Lung microvascular endothelial cell (primary cell): ENCODE measurements at regions not wholly inside any gene's neighbourhood (a gene's known extent, or its start where the extent isn't known, plus 50 kb on each side); places are given as distances from the start of the nearest gene placed in this dataset.
"Not testable (repeated sequence)": the region's sequence is repeated elsewhere in the genome, so short reads cannot be mapped to it uniquely, and the experiment has no call there.

ENCODE experiments used
- DNase-seq, 2 donors: peaks; one replicate each; pipeline versions ENCODE4 v3.0.0 to v3.0.0-alpha.2; 2010; ENCODE audit warnings: low read depth in 2 of 2

GRCh38 chr17:54191261-54191660, 368.5 kb downstream of the KIF2B start:
- no peak for DNase-seq

DNA sequence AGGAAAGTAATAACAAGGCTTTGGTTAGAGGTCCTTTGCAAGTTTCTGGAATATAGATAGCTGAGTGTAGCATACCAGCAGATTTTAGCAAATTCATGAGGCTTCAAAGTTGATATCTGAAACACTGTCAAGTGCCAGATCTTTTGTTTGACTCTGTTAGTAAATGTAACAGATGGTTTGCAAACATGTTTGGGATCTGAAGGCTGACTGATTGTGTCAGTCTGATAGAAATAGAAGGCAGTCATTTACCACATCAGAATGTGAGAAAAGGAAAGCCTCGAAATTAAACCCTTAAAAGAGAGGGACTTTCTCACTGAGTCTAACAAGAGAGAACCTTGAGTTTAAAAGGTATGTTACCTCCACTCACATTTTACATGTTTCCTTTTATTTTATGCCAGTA, 371.5 kb downstream of the KIF2B start:
- DNase-seq = no peak

DNA sequence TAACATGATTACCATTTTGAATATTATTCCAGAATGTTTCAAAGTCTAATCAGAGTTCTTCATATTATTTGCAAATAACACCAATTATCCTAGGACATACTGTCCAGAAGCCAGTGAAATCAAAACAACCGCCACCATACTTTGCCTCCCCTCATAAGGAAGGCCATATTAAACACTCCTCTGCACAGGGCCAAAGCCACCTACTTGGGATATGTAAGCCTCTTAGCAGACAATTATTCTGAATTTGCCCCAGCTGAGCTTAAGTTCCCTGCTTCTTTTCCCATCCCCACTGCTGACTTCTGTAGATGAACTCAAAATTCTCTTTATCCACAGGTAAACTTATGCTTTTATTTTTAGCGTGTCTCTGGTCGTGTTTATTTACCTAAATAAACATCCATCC, 374.0 kb downstream of the KIF2B start:
- DNase-seq = no peak

- not testable (repeated sequence) for DNase-seq
Measured at GRCh38 chr17:54201380-54201779, 378.7 kb downstream of the KIF2B start.

- DNase-seq = no peak
Measured at GRCh38 chr17:54220829-54221228, 398.1 kb downstream of the KIF2B start.

- no peak for DNase-seq
Measured at GRCh38 chr17:54221499-54221898, 398.8 kb downstream of the KIF2B start.

- DNase-seq = no peak
Measured at GRCh38 chr17:54235571-54235970, 412.8 kb downstream of the KIF2B start.

GRCh38 chr17:54237911-54238515, 415.3 kb downstream of the KIF2B start:
- DNase-seq = no peak

DNA sequence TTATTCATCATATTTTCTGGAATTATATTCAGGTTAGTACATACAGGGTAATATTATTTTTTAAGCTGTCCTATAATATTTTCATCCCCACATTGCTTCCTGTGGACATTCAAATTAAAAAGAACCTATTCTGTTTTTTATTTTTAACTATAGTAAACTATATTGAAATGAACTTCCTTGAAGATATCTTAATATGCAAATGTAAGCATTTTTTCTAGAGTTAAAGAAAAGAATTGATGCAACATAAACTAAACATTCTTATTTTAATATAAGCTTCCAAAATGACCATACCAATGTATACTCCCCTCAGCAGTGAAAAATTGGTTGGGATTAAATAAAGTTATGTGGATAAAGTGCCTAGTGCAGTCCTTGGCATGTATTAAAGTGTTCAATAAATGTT, 416.6 kb downstream of the KIF2B start:
- no peak for DNase-seq

GRCh38 chr17:54255696-54256095, 433.0 kb downstream of the KIF2B start:
- no peak for DNase-seq

DNA sequence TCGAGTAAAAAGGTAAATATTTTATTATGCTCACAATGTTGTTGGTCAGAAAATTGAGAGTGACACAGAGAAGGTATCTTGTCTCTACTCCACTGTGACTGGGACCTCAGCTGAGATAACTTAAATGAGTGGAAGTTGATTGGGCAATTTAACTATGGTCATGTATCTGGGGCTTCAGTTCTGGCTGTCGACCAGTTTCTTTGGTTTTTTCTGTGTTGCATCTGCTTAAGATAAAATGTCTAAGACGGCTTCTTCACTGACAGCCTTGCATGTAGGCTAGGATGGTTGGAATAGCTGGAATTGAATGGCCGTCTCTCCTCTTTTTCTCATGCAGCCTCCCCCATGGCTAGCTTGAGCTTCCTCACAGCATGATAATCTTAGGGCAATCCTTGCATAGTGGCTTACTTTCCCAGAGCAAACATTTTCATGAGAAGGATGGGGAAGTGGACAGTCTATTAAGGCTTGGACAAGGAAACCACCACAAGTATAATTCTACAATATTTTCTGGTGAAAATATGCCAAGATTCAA, 433.7 kb downstream of the KIF2B start:
- no peak for DNase-seq

GRCh38 chr17:54257440-54257839, 434.7 kb downstream of the KIF2B start:
- no peak for DNase-seq

DNA sequence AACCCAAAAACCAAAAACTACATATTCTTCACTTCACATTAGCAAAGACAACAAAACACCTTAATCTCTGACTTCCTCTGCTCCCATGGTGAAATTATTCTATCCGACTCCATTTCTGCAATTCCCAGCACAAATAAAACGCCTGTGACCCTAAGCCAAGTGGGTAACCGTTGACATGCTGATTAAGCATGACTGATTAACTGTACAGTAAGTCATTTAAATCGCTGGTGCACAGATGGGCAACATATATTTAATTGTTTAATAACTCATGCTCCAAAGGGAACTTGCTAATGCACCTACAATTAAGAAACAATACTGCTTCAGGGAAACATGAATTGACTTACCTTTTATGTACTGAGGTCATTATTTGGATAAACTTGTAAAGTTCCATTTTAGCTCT, 436.7 kb downstream of the KIF2B start:
- DNase-seq = no peak

DNA sequence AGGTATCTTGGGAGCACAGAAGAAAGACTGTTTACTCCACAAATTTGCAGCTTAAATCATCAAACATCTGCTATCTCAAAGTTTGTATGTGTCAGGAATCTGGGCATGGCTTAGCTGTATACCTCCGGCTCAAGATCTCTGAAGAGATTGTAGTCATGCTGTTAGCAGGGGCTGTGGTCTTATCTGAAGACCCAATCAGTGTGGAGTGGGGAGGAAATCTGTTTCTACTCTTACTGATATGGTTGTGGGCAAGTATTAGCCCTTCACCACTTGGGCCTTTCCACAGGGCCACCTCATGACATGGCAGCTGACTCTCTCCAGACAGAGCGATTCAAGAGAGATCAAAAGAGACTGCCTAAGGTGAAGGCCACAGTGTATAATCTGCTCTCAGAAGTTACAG, 438.7 kb downstream of the KIF2B start:
- DNase-seq = no peak

- no peak for DNase-seq
Measured at GRCh38 chr17:54269881-54270280, 447.2 kb downstream of the KIF2B start.

GRCh38 chr17:54270499-54270898, 447.8 kb downstream of the KIF2B start:
- DNase-seq = no peak

DNA sequence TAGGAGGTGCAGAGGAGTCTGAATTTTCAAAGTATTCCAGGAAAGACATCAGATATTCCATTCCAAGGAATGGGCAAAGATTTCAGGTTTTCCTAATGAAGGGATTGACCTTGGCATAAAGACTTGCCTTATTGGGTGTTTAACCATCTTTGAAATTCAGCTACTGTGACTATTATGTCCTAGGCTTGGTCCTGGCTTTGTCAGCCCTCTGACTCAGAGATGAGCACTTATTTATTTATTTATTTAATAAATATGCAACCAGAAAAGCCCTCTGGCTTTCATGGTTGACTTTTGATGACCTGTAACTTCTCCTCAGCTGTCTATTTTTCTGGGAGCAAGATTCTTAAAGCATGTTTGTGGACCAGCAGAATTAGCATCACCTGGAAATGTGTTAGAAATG, 455.1 kb downstream of the KIF2B start:
- DNase-seq = no peak

GRCh38 chr17:54280741-54281140, 458.0 kb downstream of the KIF2B start:
- DNase-seq = no peak

- DNase-seq = no peak
Measured at GRCh38 chr17:54282886-54283285, 460.2 kb downstream of the KIF2B start.

GRCh38 chr17:54307351-54307750, 484.6 kb downstream of the KIF2B start:
- no peak for DNase-seq

GRCh38 chr17:54324813-54325212, 502.1 kb downstream of the KIF2B start:
- DNase-seq = no peak

DNA sequence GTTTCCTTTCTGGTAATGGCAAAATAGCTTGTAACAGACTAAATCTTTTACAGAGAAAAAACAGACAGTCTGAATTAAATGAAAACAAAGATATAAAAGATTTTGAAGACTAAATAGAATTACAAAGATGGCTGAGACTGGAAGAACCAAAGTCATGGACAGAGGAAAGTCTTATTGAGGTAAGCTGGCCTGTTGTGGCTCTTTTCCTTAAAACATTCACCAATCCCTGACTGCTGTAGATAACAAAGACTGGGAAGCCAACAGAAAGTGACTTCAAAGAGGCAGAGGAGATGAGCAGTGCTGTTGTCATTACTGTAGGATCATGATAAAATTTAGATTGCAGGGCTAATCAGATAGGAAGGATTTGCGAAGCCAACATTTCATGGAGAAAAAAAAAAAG, 517.0 kb downstream of the KIF2B start:
- DNase-seq = no peak

DNA sequence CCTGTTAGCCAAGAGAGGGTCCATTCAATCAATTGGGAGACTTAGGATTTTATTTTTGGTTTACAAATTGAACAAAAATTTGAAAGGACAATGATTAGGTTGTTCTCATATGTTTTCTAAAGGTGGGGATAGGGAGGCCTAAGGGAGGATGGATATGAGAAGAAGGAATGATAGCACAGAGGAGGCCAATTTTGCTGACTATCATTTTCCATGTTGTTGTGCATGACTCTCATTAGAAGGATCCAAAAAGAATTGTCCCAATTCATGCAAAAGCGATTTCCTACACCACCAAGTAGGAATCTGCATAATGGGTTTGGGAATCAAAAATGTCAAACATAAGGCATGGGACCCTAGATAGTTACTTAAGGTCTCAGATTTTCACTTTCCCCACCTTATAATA, 524.8 kb downstream of the KIF2B start:
- no peak for DNase-seq

DNA sequence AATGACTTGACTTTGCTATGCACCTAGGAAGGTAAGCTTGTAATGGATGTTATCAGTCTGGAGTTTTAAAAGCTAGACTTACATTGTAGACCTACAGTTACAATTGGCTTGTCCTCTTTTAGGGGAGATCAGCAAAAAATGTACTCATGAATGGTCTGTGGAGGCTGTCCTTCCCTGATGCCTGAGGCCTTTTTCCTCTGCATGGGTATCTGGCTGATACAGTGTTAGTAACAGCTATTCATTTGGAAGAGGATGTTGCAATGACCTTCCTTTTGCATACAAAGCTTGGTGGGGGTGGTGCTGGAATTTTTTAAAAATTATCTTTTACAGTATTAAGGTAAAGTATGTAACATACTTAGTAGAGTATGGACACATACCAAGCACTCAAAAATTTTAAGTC, 525.5 kb downstream of the KIF2B start:
- no peak for DNase-seq
